Stimulated activated CD4-positive, alpha-beta T cell treated with anti-CD3 and anti-CD28 coated beads, Interleukin-4, amount 100 ng/mL, for 48 hours (primary cell): ENCODE measurements at regions not wholly inside any gene's neighbourhood (a gene's known extent, or its start where the extent isn't known, plus 50 kb on each side); places are given as distances from the start of the nearest gene placed in this dataset.

ENCODE experiments used
- DNase-seq, 2 donors: peaks; one replicate each; pipeline ENCODE4 v3.0.0-alpha.2; 2020; ENCODE audit warnings: low read depth in 2 of 2

- DNase-seq, result no peak
These were observed 346.8 kb downstream of the STK39 start for GRCh38 chr2:167900435-167901114.

- no peak for DNase-seq
These were observed 349.1 kb downstream of the STK39 start for GRCh38 chr2:167898340-167898739.

- no peak for DNase-seq
These were observed 355.6 kb downstream of the STK39 start for GRCh38 chr2:167891841-167892240.

GRCh38 chr2:167890739-167891138 lies 356.7 kb downstream of the STK39 start:
- DNase-seq, result no peak

- no peak for DNase-seq
These were observed 367.0 kb downstream of the STK39 start for GRCh38 chr2:167880415-167880814.

- DNase-seq, result no peak
These were observed 371.9 kb downstream of the STK39 start for GRCh38 chr2:167875529-167875928.

GRCh38 chr2:167874812-167875211 lies 372.6 kb downstream of the STK39 start:
- DNase-seq, result no peak

GRCh38 chr2:167871286-167871685 lies 376.1 kb downstream of the STK39 start:
- DNase-seq, result no peak

- DNase-seq, result no peak
These were observed 378.2 kb downstream of the STK39 start for GRCh38 chr2:167869200-167869599.

GRCh38 chr2:167863377-167863776 lies 384.0 kb downstream of the STK39 start:
- DNase-seq, result no peak

GRCh38 chr2:167862782-167863181 lies 384.6 kb downstream of the STK39 start:
- peak in 1 of 2 donors; percentile 1 for DNase-seq

- no peak for DNase-seq
These were observed 385.1 kb downstream of the STK39 start for GRCh38 chr2:167862296-167862695.

GRCh38 chr2:167861574-167862193 lies 385.7 kb downstream of the STK39 start:
- no peak for DNase-seq

GRCh38 chr2:167860082-167860481 lies 387.3 kb downstream of the STK39 start:
- no peak for DNase-seq

- DNase-seq, result no peak
These were observed 387.7 kb downstream of the STK39 start for GRCh38 chr2:167859676-167860075.

- DNase-seq, result no peak
These were observed 389.3 kb downstream of the STK39 start for GRCh38 chr2:167858086-167858485.

GRCh38 chr2:167857416-167857815 lies 390.0 kb downstream of the STK39 start:
- no peak for DNase-seq

GRCh38 chr2:167856190-167856589 lies 391.2 kb downstream of the STK39 start:
- no peak for DNase-seq

- DNase-seq, result no peak
These were observed 392.2 kb downstream of the STK39 start for GRCh38 chr2:167855211-167855610.

GRCh38 chr2:167853717-167854116 lies 393.7 kb downstream of the STK39 start:
- DNase-seq, result no peak

- no peak for DNase-seq
These were observed 395.5 kb downstream of the STK39 start for GRCh38 chr2:167851876-167852275.

- DNase-seq, result no peak
These were observed 396.0 kb downstream of the STK39 start for GRCh38 chr2:167851323-167851860.
